ENCODE measurements at regions not wholly inside any gene's neighbourhood (a gene's known extent, or its start where the extent isn't known, plus 50 kb on each side); places are given as distances from the start of the nearest gene placed in this dataset.
A peak's percentile ranks its signal among the peaks of the same experiment; 100 is the strongest.
"Not testable (repeated sequence)": the region's sequence is repeated elsewhere in the genome, so short reads cannot be mapped to it uniquely, and the experiment has no call there.

DNA sequence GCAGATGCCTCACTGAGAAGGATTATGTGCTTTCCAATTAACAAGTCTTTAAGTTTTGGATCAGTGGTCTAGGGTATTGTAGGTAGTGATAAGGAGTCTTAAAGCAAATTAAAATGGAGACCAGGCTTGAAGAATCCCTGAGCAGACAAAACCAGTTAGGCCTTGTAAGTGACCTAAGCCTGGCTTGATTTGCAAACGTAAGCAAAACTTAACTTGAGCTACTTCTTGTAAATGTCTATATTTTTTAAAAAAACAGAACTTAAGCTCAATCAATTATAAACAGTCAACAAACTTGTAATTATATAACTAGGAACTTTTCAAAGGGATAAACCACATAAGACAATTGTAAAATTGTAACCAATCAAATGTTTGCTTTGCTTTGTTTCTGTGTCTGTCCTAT, 72.7 kb upstream of the NALF2 start:
- no peak overlapping the region for H3K4me3 Mint-ChIP-seq
- no peaks in the 10 kb centered on the region for H3K4me1 Mint-ChIP-seq
- H3K36me3 Mint-ChIP-seq: no peaks in the 10 kb centered on the region
- no peaks in the 10 kb centered on the region for H3K27me3 Mint-ChIP-seq
- H3K9me3 Mint-ChIP-seq: peaks cover 0 to 3% (median 0%) of the 10 kb centered on the region in 3 donors
- H3K27ac Mint-ChIP-seq: no peak overlapping the region

DNA sequence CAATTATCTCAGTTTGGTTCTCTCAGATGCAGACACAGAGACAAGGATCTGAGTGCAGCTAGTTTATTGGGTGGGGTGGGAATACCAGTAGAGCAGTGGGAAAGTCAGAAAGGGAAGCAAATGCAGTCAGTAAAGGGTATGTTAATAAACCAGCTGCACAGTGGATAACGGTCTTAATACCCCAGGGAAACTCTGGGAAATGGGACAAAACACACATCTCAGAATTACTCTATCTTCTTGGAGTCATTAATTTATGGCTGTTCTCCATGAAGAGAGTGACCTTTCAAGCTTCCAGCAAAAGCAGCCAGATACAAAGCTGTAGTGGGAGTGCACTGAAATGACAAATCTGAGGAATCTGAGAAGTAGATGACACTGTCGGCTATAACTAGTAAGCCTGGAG, 73.3 kb upstream of the NALF2 start:
- H3K9me3 Mint-ChIP-seq: peaks cover 0 to 3% (median 0%) of the 10 kb centered on the region in 3 donors
- H3K36me3 Mint-ChIP-seq: no peaks in the 10 kb centered on the region

DNA sequence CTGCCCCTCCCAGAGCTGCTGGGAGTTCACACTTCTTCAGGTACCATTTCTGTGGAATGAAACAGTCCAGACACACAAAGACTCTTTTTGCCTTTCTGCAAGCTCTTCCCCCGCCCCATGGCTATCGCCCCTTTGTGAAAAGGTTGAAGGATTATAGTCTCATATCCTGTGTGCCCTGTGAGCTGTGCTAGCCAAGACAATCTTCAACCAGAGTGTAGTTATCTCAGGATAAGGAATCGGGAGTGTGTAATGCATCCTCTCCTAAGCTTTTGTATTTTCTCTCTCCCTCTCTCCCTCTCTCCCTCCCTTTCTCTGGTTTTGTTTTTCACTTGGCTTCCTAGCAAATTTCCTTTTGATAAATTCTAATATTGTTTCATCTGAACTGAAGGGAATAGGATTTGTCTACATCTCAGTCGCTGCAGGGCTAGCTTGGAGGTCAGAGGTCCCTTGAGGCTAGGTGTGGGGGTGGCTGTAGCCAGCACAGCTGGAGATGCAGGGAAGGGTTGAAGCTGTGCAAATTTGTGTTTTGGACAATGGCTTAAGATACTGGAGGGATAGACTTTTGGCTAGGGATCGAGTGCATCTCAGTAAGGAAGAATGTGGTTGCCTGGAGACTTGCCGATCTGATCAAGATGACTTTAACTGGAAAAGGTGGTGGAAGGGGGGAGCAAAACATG, 74.6 kb upstream of the NALF2 start:
- no peak overlapping the region for H3K4me3 Mint-ChIP-seq
- no peaks in the 10 kb centered on the region for H3K36me3 Mint-ChIP-seq
- no peak overlapping the region for H3K27ac Mint-ChIP-seq
- no peaks in the 10 kb centered on the region for H3K27me3 Mint-ChIP-seq
- no peaks in the 10 kb centered on the region for H3K4me1 Mint-ChIP-seq
- peaks cover 0 to 3% (median 0%) of the 10 kb centered on the region in 3 donors for H3K9me3 Mint-ChIP-seq

More for the DNA sequence above, 73.3 kb upstream of the NALF2 start:
- Mint-ChIP-seq H3K4me1 (no peaks in the 10 kb centered on the region), H3K27me3 (no peaks in the 10 kb centered on the region), H3K27ac (no peak overlapping the region), H3K4me3 (no peak overlapping the region)

DNA sequence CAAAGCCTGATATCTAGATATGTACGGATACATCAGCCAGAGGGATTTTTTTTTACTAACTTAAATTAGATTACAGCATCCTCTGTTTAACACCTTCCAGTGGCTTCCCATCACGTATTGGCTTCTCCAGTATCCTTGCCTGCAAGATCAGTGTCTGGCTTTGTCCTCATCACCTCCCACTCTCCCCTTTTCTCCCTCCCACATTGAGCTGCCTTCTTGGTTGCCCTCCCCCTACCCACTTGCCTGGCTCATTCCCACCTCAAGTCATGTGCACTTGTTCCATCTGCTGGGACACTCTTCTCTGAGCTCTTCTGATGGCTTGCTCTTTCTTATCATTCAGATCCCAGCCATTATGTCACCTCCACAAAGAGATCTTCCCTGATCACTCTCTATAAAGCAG, 75.9 kb upstream of the NALF2 start:
- no peaks in the 10 kb centered on the region for H3K27me3 Mint-ChIP-seq
- no peak overlapping the region for H3K27ac Mint-ChIP-seq
- no peaks in the 10 kb centered on the region for H3K36me3 Mint-ChIP-seq
- H3K9me3 Mint-ChIP-seq: peaks cover 0 to 3% (median 0%) of the 10 kb centered on the region in 3 donors
- no peak overlapping the region for H3K4me3 Mint-ChIP-seq
- no peaks in the 10 kb centered on the region for H3K4me1 Mint-ChIP-seq

DNA sequence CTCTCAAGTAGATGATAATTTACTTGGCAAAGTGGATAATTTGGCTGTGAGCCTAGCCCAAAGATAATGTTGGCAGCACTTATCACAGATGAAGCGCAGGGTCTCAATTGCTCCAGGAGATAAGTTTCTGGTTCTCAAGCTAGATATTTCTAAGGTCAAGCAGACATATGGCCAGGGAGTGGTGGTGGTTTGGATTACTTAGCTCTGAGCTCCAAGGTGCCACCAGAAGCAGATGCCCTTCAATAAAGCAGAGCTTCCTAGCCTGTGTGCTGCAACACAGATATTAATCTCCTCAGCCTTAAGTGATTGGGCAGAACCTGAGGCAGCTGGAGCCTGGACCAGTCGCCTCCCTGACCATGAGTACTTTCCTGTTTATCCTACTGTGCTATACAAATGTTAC, 79.2 kb upstream of the NALF2 start:
- no peak overlapping the region for H3K27ac Mint-ChIP-seq
- no peaks in the 10 kb centered on the region for H3K4me1 Mint-ChIP-seq
- H3K36me3 Mint-ChIP-seq: no peaks in the 10 kb centered on the region
- no peaks in the 10 kb centered on the region for H3K27me3 Mint-ChIP-seq
- H3K9me3 Mint-ChIP-seq: peaks cover 0 to 2% (median 0%) of the 10 kb centered on the region in 3 donors
- no peak overlapping the region for H3K4me3 Mint-ChIP-seq

DNA sequence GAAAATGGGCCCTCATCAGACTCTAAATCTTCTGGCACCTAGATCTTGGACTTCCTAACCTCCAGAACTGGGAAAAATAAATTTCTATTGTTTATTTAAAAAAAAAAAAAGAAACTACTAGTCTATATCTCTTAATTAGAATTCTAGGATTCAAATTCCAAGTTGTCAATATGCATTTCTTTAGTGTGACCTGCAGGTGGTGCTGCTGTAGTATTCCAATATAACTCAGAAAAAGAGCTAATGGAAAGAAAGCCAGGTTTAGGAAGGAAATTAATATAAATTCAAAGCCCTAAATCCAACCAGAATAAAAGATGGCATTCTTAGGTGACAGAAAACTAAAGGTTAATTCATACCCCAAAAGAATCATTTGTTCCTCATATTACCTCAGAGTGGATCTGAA, 80.0 kb upstream of the NALF2 start:
- peaks cover 0 to 2% (median 0%) of the 10 kb centered on the region in 3 donors for H3K9me3 Mint-ChIP-seq
- no peaks in the 10 kb centered on the region for H3K27me3 Mint-ChIP-seq
- no peak overlapping the region for H3K27ac Mint-ChIP-seq
- H3K4me3 Mint-ChIP-seq: no peak overlapping the region
- H3K36me3 Mint-ChIP-seq: no peaks in the 10 kb centered on the region
- no peaks in the 10 kb centered on the region for H3K4me1 Mint-ChIP-seq

DNA sequence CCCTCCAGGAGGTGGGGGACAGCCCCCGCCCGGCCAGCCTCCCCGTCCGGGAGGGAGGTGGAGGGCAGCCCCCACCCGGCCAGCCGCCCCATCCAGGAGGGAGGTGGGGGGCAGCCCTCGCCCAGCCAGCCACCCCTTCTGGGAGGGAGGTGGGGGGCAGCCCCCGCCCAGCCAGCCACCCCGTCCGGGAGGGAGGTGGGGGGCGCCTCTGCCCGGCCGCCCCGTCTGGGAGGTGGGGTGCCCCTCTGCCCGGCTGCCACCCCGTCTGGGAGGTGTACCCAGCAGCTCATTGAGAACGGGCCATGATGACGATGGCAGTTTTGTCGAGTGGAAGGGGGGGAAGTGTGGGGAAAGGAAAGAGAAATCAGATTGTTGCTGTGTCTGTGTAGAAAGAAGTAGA, 81.9 kb upstream of the NALF2 start:
- not testable (repeated sequence) for H3K4me1 Mint-ChIP-seq, H3K4me3 Mint-ChIP-seq, H3K27me3 Mint-ChIP-seq, H3K27ac Mint-ChIP-seq, H3K9me3 Mint-ChIP-seq, H3K36me3 Mint-ChIP-seq

DNA sequence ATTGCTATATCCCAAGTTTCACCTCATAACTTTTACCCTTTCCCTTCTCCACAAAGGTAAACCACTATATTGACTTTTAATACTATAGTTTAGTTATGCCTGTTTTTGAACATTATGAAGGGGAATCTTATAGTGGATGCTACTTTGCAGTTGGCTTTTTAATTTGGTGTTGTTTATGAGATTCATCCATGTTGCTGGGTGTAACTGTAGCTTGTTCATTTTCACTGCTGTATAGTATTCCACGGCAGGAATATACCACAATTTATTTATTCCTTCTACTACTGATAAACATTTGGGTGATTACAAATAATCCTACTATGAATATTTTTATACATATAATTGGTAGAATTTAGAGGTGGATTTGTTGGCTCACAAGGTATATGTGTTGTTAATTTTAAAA, 88.4 kb upstream of the NALF2 start:
- Mint-ChIP-seq H3K27ac (no peak overlapping the region), H3K36me3 (no peaks in the 10 kb centered on the region), H3K27me3 (no peaks in the 10 kb centered on the region), H3K4me3 (no peak overlapping the region), H3K9me3 (peaks cover 3 to 5% (median 5%) of the 10 kb centered on the region in 3 donors), H3K4me1 (no peaks in the 10 kb centered on the region)

DNA sequence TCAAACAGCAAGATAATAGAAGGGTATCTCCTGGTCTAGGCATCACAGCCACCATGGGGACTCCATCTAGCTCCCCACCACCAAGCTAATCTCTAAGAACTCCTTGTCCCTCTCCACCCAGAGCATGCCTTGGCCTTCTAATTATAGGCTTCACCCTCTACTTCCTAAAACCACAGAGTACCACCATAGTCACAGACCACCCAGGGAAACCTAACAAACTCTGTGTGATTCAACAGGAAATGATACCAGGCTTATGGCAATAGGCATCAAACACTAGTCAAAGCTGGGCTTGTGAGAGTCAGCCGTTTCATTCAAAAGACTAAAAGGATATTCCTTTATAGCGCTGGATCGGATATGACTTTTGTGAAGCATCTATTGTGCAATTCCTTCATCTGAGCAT, 91.5 kb upstream of the NALF2 start:
- Mint-ChIP-seq H3K4me3 (no peak overlapping the region), H3K27me3 (peaks cover 3% of the 10 kb centered on the region), H3K27ac (no peak overlapping the region), H3K4me1 (no peaks in the 10 kb centered on the region), H3K9me3 (peaks cover 4 to 5% (median 5%) of the 10 kb centered on the region in 3 donors), H3K36me3 (no peaks in the 10 kb centered on the region)

DNA sequence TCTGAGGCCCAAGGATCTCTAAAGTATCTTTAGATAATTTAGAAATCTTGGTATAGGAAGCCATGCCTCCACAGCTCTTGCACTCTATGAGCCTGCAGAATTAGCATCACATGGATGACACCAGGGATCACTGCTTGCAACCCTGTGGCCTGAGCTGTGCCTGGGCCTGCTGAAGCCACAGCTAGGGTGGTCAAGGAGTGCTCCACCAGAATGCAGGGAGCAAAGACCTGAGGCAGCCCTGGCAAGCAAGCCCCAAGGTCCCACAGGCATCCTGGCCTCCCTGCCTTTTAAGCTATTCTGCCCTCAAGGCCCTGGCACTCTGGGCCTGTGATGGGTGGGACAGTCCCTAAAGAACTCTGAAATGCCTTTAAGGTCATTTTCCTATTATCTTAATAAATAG, 105.2 kb upstream of the NALF2 start:
- Mint-ChIP-seq H3K4me3 (no peak overlapping the region), H3K27me3 (peaks cover 1% of the 10 kb centered on the region), H3K4me1 (no peaks in the 10 kb centered on the region), H3K36me3 (no peaks in the 10 kb centered on the region), H3K27ac (no peak overlapping the region), H3K9me3 (peaks cover 0 to 2% (median 0%) of the 10 kb centered on the region in 3 donors)

DNA sequence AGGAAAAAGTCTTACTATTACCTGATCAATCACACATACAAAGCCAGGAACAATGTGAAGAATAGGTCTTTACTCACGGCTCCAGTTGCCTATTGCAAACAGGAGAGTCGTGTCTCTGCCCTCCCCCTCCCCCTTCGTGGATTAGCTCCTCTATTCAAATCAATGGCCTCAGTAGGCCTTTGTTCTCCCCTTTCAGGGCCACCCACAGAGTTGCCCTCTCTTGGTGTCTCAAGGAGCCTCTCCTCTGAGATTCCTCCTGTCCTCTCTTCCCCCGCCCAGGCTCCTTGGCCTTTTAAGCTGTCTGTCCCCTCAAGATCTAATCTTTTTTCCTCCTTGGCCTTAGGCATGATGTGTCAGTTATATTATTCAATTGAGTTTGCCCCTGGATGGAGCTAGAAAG, 107.2 kb upstream of the NALF2 start:
- Mint-ChIP-seq H3K27me3 (peaks cover 3% of the 10 kb centered on the region), H3K9me3 (peaks cover 0 to 2% (median 0%) of the 10 kb centered on the region in 3 donors), H3K36me3 (no peaks in the 10 kb centered on the region), H3K27ac (no peak overlapping the region), H3K4me1 (no peaks in the 10 kb centered on the region), H3K4me3 (no peak overlapping the region)

DNA sequence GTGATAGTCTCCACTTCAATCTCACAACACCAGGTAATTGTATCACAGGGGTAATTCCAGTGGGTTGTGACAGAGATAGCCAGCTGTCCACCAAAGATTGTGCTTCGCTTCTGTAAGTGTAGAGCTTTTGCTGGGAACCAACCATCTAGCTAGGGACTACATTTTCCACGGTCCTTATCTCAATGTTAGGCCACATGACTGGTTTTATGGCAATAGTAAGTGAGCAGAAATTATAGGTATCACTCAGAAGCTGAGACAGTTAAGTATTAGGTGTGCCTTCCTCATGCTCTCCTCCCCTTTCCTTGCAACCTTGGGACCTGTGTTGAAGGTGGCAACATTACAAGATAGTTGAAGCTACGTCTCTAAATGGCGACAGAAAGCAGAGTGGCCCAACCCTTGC, 108.8 kb upstream of the NALF2 start:
- Mint-ChIP-seq H3K4me3 (no peak overlapping the region), H3K27ac (no peak overlapping the region), H3K4me1 (no peaks in the 10 kb centered on the region), H3K27me3 (peaks cover 6% of the 10 kb centered on the region), H3K36me3 (no peaks in the 10 kb centered on the region), H3K9me3 (no peaks in the 10 kb centered on the region)

DNA sequence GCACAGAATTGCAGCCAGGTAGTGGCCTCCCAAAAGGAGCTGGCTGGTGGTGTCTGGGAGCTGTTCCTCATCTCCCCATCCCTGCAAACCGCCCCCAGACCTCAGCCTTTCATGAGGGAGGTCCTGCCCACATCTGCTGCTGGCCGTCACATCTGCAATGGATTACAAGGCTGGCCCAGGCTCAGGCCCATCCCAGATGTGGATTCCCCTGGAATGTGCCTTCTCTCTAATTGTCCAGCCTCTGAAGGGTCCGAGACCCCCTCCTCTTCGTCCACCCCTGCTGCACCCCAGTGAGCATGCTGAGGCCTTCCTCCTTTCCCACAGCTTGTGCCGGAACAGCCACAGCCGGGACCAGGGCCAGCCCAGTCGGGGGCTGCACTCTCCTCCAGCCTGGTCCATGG, 115.0 kb upstream of the NALF2 start:
- Mint-ChIP-seq H3K36me3 (no peaks in the 10 kb centered on the region), H3K27ac (no peak overlapping the region), H3K4me1 (no peaks in the 10 kb centered on the region), H3K4me3 (no peak overlapping the region), H3K27me3 (peaks cover 12% of the 10 kb centered on the region), H3K9me3 (no peaks in the 10 kb centered on the region)

DNA sequence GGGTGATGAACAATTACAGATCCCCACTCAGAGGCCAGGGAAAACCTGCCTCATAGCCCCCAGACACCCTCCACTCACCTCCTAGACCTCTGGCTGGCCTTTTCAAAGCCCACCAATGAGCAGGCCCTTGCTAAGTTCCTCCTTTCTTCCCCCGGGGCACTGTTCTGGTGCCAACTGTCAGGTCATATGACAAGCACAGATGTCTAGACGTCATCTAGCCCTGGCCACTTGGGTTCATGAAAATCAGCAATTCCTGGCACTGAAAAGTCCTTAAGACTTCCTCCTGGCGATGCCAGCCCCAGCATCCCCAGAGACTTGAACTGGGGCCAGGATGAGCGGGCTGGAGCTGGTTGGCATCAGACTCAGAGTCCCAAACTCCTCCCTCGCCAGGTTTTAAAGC, 115.6 kb upstream of the NALF2 start:
- Mint-ChIP-seq H3K4me3 (no peak overlapping the region), H3K27ac (no peak overlapping the region), H3K4me1 (no peaks in the 10 kb centered on the region), H3K27me3 (peaks cover 12% of the 10 kb centered on the region), H3K36me3 (no peaks in the 10 kb centered on the region), H3K9me3 (no peaks in the 10 kb centered on the region)

DNA sequence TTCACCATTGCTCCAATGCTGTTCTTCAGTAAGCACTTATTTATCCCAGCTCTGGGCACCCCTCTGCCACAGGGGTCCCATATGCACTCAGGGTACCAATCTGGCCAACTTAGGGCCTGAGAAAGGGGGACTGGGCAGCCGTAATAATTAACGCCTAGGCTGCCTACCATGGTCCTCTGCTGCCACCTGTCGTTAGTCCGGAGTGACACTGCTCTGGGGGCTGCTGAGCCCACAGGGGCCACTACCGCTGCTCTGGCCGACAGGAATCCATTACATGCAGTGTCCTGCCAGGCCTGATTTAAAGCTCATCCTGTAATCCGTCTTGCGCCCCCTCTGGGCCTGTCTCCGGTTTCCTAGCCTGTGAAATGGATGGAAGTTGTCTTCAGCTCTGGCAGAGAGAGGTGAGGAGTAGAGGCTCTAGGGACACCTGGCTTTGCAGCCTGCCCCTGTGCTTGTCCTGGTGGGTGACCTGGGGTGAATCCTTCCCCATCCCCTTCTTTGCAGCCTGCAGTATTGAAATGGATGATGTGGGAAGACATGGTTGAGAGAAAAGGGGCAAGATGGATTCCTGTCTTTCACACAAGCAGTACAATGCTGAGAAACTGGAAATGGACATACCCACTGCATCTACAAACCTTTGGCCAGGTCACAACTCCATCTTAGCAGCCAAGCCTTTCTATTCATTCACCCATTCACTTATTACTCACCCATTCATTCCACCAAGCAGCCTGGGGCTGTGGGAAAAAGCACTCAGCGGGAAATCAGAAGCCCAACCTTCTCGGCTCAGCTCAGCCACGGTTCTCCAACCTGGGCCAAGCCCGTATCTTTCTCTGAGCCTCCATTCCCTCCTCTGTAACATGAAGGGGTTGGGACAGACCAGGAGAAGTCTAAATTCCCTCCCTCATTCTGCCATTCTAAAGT, 116.3 kb upstream of the NALF2 start:
- peak overlapping the region in 1 of 3 donors; percentile 40 for H3K27ac Mint-ChIP-seq
- H3K4me3 Mint-ChIP-seq: peak overlapping the region in 1 of 4 donors; percentile 10
- H3K9me3 Mint-ChIP-seq: no peaks in the 10 kb centered on the region
- no peaks in the 10 kb centered on the region for H3K36me3 Mint-ChIP-seq
- no peaks in the 10 kb centered on the region for H3K4me1 Mint-ChIP-seq
- H3K27me3 Mint-ChIP-seq: peaks cover 14% of the 10 kb centered on the region

DNA sequence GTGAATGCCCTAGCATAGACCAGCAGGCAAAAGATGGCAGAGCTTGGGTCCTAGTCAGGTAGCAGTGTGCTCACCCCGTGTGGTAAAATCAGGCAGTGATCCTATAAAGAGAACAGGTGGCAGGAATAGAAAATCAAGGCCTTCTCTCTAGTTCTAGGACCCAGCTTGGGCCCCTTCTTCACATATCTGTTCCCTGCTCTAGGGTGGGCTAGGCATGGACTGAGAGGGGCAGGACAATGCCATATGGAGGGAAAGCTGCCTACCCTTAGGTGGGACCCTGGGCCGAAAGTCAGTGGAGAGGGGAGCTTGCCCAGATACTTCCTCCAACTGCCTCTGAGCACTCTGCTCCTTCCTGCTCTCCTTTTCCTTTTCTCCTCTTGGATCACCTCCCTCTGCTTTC, 117.4 kb upstream of the NALF2 start:
- no peak overlapping the region for H3K27ac Mint-ChIP-seq
- H3K4me3 Mint-ChIP-seq: no peak overlapping the region
- peaks cover 13% of the 10 kb centered on the region for H3K27me3 Mint-ChIP-seq
- H3K4me1 Mint-ChIP-seq: no peaks in the 10 kb centered on the region
- H3K9me3 Mint-ChIP-seq: no peaks in the 10 kb centered on the region
- H3K36me3 Mint-ChIP-seq: no peaks in the 10 kb centered on the region

Measured in IgD-negative memory B cell (primary cell).